Tibial nerve (tissue), 4 donors: ENCODE measurements at regions not wholly inside any gene's neighbourhood (a gene's known extent, or its start where the extent isn't known, plus 50 kb on each side); places are given as distances from the start of the nearest gene placed in this dataset.

ENCODE experiments used
- DNase-seq, 2 donors: peaks; one replicate each; pipeline ENCODE4 v3.0.0-alpha.2; 2019; ENCODE audit warnings: low spot score in 2 of 2
- H3K27ac ChIP-seq, 4 donors: fragments of 200-600 bp; sonication (generic) in 3 of 4; one replicate each; pipeline ENCODE4 v1.5.1; 2017 to 2019; ENCODE audit warnings: mild to moderate bottlenecking in 1 of 4
- H3K27me3 ChIP-seq, 2 donors: fragments of 200-600 bp; sonication (generic) in 1 of 2; one replicate each; pipeline versions ENCODE4 v1.5.1 to v1.6.0; 2017 to 2019
- H3K36me3 ChIP-seq, 3 donors: fragments of 200-600 bp; sonication (generic); one replicate each; pipeline ENCODE4 v1.5.1; 2018 to 2019
- H3K4me1 ChIP-seq, 4 donors: fragments of 200-600 bp; sonication (generic) in 3 of 4; one replicate each; pipeline ENCODE4 v1.5.1; 2017 to 2019
- H3K4me3 ChIP-seq, 4 donors: fragments of 200-600 bp; sonication (generic) in 3 of 4; one replicate each; pipeline ENCODE4 v1.5.1; 2017 to 2019; ENCODE audit warnings: mild to moderate bottlenecking in 1 of 4, moderate library complexity in 1 of 4
- H3K9me3 ChIP-seq, 4 donors: fragments of 200-600 bp; sonication (generic) in 3 of 4; one replicate each; pipeline ENCODE4 v1.5.1; 2017 to 2019
- CTCF ChIP-seq, 5 experiments: fragments of 200-600 bp in 3 of 5; fragments of 450-650 bp in 2 of 5; sonication (generic) in 3 of 5; IDR thresholded peaks; one replicate each; pipeline ENCODE4 v1.5.1; 2016 to 2019; ENCODE audit warnings: antibody characterized with exemption in 5 of 5, mild to moderate bottlenecking in 3 of 5, moderate library complexity in 2 of 5
- EP300 ChIP-seq, 2 donors: sonication (generic); formaldehyde crosslinking; IDR thresholded peaks; one replicate each; pipeline ENCODE4 v1.6.1; 2017; ENCODE audit warnings: antibody characterized with exemption in 2 of 2, mild to moderate bottlenecking in 1 of 2
- POLR2A ChIP-seq, 2 donors: fragments of 450-650 bp; IDR thresholded peaks; one replicate each; pipeline ENCODE4 v1.6.1; 2017; ENCODE audit warnings: antibody characterized with exemption in 2 of 2, mild to moderate bottlenecking in 2 of 2, moderate library complexity in 2 of 2
- WGBS, 2 donors: methylation state at CpG; one replicate each; pipeline ENCODE4 v1.1.5; 2018; 5-methylcytosine and 5-hydroxymethylcytosine counted together

- peaks cover 0 to 17% (median 0%) of the 10 kb centered on the region in 3 donors for H3K36me3 ChIP-seq
- no peak for DNase-seq
- 66 to 70% methylated on average over 6 of the region's 6 CpGs for WGBS, 2 donors
Measured at GRCh38 chr17:63358111-63358839, 87.8 kb downstream of the CYB561 start.

DNA sequence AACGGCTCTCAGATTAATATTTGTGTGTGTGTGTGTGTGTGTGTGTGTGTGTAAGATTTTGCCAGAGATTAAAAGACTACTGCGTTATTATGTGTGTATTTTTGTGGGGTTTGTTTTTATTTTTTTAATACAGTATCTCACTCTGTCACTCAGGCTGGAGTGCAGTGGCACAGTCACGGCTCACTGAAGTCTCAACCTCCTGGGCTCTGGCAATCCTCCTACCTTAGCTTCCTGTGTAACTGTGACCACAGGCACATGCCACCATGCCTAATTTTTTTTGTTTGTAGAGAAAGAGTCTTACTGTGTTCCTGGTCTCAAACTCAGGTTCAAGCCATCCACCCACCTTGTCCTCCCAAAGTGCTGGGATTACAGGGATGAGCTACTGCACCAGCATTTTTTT is 87.2 kb downstream of the CYB561 start:
- WGBS, 2 donors = 93 to 99% methylated on average over 3 of the region's 3 CpGs

More at GRCh38 chr17:63358111-63358839, 87.8 kb downstream of the CYB561 start:
- Histone ChIP-seq H3K9me3 (no peaks in the 10 kb centered on the region), H3K4me3 (no peak overlapping the region), H3K27ac (peak overlapping the region in 2 of 4 donors; percentile 34 to 75), H3K4me1 (peaks cover 0 to 43% (median 15%) of the 10 kb centered on the region in 4 donors), H3K27me3 (no peaks in the 10 kb centered on the region)
- TF ChIP-seq EP300 (IDR thresholded peaks at IDR 0.05) (no peak), CTCF (IDR thresholded peaks at IDR 0.05) (no peak), POLR2A (IDR thresholded peaks at IDR 0.05) (no peak)

GRCh38 chr17:63361182-63361581 is 84.9 kb downstream of the CYB561 start:
- Histone ChIP-seq H3K4me1 (peaks cover 0 to 34% (median 15%) of the 10 kb centered on the region in 4 donors), H3K36me3 (peaks cover 0 to 17% (median 0%) of the 10 kb centered on the region in 3 donors), H3K27me3 (no peaks in the 10 kb centered on the region), H3K4me3 (no peak overlapping the region), H3K9me3 (no peaks in the 10 kb centered on the region), H3K27ac (no peak overlapping the region)
- 84 to 86% methylated on average over 4 to 7 of the region's 7 CpGs for WGBS, 2 donors
- TF ChIP-seq CTCF (IDR thresholded peaks at IDR 0.05) (no peak), EP300 (IDR thresholded peaks at IDR 0.05) (no peak), POLR2A (IDR thresholded peaks at IDR 0.05) (no peak)
- DNase-seq = no peak

More for the DNA sequence above, 87.2 kb downstream of the CYB561 start:
- no peak overlapping the region for H3K4me3 ChIP-seq
- H3K36me3 ChIP-seq = peaks cover 0 to 17% (median 0%) of the 10 kb centered on the region in 3 donors
- no peak for DNase-seq
- no peak overlapping the region for H3K27ac ChIP-seq
- H3K9me3 ChIP-seq = no peaks in the 10 kb centered on the region
- peaks cover 0 to 43% (median 15%) of the 10 kb centered on the region in 4 donors for H3K4me1 ChIP-seq
- H3K27me3 ChIP-seq = no peaks in the 10 kb centered on the region
- no peak for TF ChIP-seq EP300 (IDR thresholded peaks at IDR 0.05)
- TF ChIP-seq POLR2A (IDR thresholded peaks at IDR 0.05) = no peak
- no peak for TF ChIP-seq CTCF (IDR thresholded peaks at IDR 0.05)

GRCh38 chr17:63362115-63362514 is 84.0 kb downstream of the CYB561 start:
- H3K4me3 ChIP-seq = no peak overlapping the region
- DNase-seq = no peak
- H3K27ac ChIP-seq = no peak overlapping the region
- H3K27me3 ChIP-seq = no peaks in the 10 kb centered on the region
- no peaks in the 10 kb centered on the region for H3K9me3 ChIP-seq
- no peak for TF ChIP-seq POLR2A (IDR thresholded peaks at IDR 0.05)
- no peak for TF ChIP-seq CTCF (IDR thresholded peaks at IDR 0.05)
- no peak for TF ChIP-seq EP300 (IDR thresholded peaks at IDR 0.05)
- peaks cover 0 to 17% (median 0%) of the 10 kb centered on the region in 3 donors for H3K36me3 ChIP-seq
- WGBS, 2 donors = 93 to 100% methylated on average over 1 to 2 of the region's 2 CpGs
- peaks cover 0 to 25% (median 7%) of the 10 kb centered on the region in 4 donors for H3K4me1 ChIP-seq

DNA sequence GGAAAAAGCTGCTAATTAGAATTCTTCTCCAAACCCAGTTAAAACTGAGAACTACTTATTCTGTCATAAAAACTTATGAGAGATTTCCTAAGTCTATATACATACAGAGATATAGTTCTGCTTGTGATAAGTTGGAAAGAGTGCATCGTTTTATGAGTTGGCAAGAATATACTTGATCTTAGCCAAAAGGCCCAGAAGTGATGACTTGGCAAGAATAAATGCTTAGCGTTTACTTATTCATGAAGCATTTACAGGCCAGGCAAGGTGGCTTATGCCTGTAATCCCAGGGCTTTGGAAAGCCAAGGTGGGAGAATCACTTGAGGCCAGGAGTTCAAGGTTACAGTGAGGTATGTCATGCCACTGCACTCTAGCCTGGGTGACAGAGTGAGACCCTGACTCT is 81.7 kb downstream of the CYB561 start:
- H3K36me3 ChIP-seq = peaks cover 0 to 17% (median 0%) of the 10 kb centered on the region in 3 donors
- no peak overlapping the region for H3K4me3 ChIP-seq
- H3K27me3 ChIP-seq = no peaks in the 10 kb centered on the region
- H3K9me3 ChIP-seq = no peaks in the 10 kb centered on the region
- 39 to 43% methylated on average over 2 of the region's 2 CpGs for WGBS, 2 donors
- no peak overlapping the region for H3K27ac ChIP-seq
- peaks cover 0 to 9% (median 0%) of the 10 kb centered on the region in 4 donors for H3K4me1 ChIP-seq
- no peak for DNase-seq
- TF ChIP-seq POLR2A (IDR thresholded peaks at IDR 0.05) (no peak), EP300 (IDR thresholded peaks at IDR 0.05) (no peak), CTCF (IDR thresholded peaks at IDR 0.05) (no peak)
